ENCODE measurements at regions not wholly inside any gene's neighbourhood (a gene's known extent, or its start where the extent isn't known, plus 50 kb on each side); places are given as distances from the start of the nearest gene placed in this dataset.

GRCh38 chr7:40966693-40967092 lies 736.2 kb downstream of the INHBA start:
- DNase-seq, result no peak

- DNase-seq, result no peak
These were observed 737.1 kb downstream of the INHBA start for GRCh38 chr7:40965774-40966173.

- DNase-seq, result no peak
These were observed 737.9 kb downstream of the INHBA start for GRCh38 chr7:40965016-40965415.

DNA sequence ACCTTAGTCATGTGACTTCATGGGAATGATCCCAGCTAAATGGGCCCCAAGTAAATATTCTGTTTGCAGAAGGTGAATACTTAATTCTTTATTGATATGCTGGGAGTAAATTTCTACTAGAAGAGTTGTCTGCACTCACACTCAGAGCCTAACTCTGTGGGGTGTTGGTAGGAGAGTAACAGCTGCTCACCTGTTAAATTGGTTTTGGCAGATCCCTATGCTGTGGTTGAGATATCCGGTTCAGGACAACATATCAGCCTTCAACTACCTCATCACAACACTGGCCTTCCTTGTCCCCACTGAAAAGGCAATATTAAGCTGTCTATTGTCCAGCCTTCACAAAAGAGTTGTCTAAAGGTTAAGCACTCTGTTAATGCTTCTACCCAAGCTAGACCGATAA lies 738.3 kb downstream of the INHBA start:
- no peak for DNase-seq

- DNase-seq, result no peak
These were observed 742.9 kb downstream of the INHBA start for GRCh38 chr7:40959955-40960354.

DNA sequence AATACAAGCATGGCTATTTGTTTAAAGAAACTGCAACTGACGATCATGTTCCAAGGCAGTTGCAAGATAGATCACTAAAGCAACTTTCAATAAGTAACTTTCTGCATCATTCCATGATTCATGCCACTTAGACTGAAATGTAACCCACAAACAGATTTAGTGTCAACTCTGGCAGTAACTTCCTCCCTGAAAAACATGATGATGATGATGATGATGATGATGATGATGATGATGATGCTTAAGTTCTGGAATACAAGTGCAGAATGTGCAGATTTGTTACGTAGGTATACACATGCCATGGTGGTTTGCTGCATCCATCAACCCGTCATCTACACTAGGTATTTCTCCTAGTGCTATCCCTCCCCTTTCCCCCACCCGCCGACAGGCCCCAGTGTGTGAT lies 754.7 kb downstream of the INHBA start:
- no peak for DNase-seq

DNA sequence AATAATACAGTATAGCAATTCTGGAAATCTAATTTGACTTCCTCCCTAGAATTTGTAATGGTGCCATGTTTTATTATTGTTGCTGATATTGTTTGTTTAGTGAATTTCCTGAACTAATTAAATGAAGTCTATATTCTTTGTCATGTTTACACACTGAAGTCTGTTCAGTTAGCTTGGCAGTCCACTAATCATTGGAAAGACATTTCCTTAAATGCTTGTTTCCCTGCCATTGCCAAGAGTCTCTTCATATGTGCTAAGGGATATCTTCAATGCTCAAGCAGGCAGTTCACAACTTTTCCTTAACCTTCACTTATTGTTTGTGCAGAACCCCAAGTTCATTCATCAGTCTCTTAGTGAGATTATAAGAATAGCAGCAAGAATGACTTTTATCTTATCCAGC lies 755.3 kb downstream of the INHBA start:
- DNase-seq, result no peak

DNA sequence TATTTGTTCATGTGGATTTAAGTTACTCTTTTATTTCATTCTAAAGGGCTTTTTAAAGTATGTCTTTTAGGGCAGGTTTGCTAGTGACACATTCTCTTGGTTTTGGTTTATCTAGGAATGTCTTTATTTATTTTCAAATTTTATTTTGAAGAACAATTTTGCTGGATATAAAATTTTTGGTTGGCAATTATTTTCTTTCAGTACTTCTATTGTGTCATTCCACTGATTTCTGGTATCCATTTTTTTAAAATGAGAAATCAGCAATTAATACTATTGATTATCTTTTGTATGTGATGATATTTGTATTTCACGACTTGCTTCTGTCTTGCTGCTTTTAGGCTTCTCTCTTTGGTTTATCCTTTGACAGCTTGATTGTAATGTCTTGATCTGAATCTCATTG lies 756.3 kb downstream of the INHBA start:
- no peak for DNase-seq

GRCh38 chr7:40945788-40946187 lies 757.1 kb downstream of the INHBA start:
- no peak for DNase-seq

DNA sequence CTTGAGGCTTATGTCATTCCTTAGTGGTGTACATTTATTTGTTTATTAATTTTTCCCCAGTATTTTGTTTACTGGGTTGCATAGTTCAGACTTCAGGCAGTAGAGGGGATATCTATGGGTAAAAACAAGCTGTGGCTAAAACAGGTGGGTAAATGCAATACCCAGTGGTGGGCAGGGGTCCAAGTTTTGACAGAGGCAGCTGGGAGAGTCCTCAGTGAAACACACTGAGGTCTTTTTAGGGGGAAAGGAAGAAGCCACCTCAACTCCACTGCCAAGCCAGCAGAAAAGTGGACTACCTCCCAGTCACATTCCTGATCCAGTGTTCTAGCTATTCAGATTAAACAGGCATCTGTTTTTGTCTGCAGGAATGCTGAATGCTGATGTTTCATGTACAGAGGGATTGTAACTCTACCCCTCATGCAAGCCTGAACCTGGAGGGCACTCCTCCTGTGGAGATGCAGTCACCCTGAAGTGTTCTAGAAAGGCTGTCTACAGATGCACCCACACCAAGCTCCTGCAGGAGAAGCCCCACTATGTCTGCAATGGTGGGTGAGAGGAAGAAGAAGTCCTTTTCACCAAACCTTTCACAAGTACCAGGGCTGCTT lies 757.8 kb downstream of the INHBA start:
- no peak for DNase-seq

GRCh38 chr7:40937879-40938278 lies 765.0 kb downstream of the INHBA start:
- DNase-seq, result no peak

DNA sequence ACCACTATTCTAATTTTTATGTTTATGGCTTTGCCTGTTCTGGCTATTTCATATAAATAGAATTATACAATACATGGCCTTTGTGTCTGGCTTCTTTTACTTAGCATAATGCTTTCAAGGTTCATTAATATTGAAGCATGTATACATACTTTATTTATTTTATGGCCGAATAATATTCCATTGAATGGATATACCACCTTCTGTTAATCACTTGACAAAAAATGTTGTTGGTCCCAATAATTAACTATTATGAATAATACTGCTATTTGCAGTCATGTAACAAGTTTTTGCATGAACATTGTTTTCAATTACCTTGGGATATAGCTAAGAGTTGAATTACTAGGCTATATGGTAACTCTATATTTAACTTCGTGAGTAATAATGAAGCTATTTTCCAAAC lies 767.5 kb downstream of the INHBA start:
- DNase-seq, result no peak

DNA sequence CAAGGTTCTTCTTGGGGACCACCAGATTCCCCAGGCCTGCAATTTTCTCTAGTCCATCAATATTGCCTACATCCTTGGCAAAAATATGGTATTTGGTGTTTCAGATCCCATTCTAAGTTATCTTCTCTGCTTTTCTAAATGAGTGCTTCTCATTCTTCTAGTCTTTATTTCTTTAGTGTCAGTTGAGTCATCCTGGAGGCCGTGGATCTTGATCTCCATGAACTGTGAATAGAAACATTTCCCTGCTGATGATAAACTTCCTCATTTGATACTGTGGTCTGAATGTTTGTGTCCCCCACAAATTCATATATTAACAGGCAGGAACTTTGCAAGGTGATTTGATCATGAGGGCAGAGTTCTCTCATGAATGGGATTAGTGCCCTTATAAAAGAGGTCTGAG lies 779.3 kb downstream of the INHBA start:
- DNase-seq, result no peak

GRCh38 chr7:40922316-40922670 lies 780.6 kb downstream of the INHBA start:
- no peak for DNase-seq

DNA sequence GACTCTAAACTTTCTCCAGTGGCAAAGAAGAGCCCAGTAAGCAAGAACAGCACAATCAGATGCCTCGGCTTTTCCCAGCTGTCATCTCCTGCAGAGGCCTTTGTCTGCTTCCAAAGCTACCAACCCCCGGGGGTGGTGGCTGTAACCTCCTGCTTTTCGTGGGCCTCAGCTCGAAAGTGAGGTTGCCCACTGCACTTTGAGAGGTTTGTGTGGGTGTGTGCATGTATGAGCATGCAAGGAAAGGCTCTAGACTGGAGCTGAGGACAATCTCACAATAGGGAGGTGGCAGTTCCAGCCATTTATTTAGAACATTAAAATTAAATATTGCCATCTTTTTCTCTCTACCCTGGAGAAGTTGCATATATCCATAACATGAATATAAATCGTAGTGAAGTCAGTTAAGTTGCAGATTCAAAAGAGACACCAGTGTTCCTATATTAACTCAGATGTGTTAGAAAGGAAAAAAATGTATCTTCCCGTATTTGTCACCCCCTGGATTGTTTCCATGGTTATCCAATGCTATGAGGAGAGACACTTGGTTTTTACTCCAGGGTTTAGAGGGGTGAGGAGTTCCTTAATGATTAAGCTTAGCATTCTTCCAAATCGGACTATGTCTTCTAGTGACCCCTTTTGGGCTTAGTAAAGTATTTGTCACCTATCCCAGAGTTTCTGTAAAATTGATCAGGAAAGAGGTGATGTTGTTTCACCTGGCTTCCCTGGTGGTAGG lies 781.1 kb downstream of the INHBA start:
- DNase-seq, result no peak

DNA sequence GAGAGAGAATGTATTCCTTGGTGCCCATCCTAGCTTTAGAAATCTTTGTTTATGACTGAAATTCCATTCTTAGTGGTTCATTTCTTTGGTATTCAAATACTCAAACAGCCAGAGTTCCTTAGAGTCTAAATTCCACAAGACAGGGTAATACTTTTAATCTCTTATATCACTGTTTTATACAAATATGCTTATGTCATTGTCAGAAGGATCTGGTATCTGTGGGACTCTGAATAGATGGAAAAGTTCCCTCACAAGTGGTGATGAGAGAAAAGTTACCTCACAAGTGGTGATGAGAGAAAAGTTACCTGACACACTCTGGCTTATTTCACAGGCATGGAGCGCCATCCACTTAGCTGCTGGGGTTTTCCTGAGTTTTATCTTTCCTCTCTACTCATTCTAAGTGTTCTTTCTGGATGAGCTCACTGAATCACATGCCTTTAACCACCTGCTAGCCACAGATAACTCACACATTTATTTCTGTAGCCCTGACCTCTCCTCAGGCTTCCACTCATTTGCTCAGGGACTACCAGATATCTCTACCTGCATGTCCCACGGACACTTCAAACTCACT lies 784.0 kb downstream of the SUGCT start:
- no peak for DNase-seq

GRCh38 chr7:40916813-40917212 lies 782.0 kb downstream of the SUGCT start:
- no peak for DNase-seq

DNA sequence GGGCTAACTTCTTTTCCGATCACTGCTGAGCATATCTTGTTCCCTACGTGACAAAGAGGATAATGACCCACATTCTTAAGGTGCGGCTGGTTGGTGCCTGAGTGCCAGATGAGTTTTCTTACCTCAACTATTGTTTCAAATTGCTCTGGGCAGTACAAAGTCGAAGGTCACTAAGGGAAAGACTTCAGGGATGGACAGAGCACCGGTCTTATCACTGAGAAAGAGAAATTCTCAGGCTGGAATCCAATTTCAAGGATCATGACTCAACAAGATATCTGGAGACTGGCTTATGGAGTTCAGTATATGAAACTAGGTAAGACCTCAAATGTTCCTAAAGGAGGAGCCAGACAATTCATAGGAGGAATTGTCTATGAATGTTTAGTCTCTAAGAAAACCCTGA lies 780.3 kb downstream of the SUGCT start:
- DNase-seq, result no peak
